ENCODE measurements at regions not wholly inside any gene's neighbourhood (a gene's known extent, or its start where the extent isn't known, plus 50 kb on each side); places are given as distances from the start of the nearest gene placed in this dataset.
"Not testable (repeated sequence)": the region's sequence is repeated elsewhere in the genome, so short reads cannot be mapped to it uniquely, and the experiment has no call there.

GRCh38 chr2:92072461-92073035, 2798.7 kb upstream of the TEKT4 start:
- intact Hi-C loops (cut with DNase I) = no loop called here

GRCh38 chr2:92073036-92073814, 2798.0 kb upstream of the TEKT4 start:
- intact Hi-C loops (cut with DNase I) = no loop called here
- peak; percentile 54 for DNase-seq (ENCODE audit: low spot score)

More at GRCh38 chr2:92072461-92073035, 2798.7 kb upstream of the TEKT4 start:
- peak; percentile 70 for DNase-seq (ENCODE audit: low spot score)

- no peak for DNase-seq (ENCODE audit: low spot score)
- intact Hi-C loops (cut with DNase I) = no loop called here
Measured at GRCh38 chr2:92073815-92074548, 2797.2 kb upstream of the TEKT4 start.

GRCh38 chr2:92074549-92074898, 2796.7 kb upstream of the TEKT4 start:
- intact Hi-C loops (cut with DNase I) = no loop called here

GRCh38 chr2:92075363-92075762, 2795.9 kb upstream of the TEKT4 start:
- intact Hi-C loops (cut with DNase I); DNase-seq (ENCODE audit: low spot score): not testable (repeated sequence)

More at GRCh38 chr2:92074549-92074898, 2796.7 kb upstream of the TEKT4 start:
- DNase-seq (ENCODE audit: low spot score) = peak; percentile 41
